ENCODE measurements at regions not wholly inside any gene's neighbourhood (a gene's known extent, or its start where the extent isn't known, plus 50 kb on each side); places are given as distances from the start of the nearest gene placed in this dataset.
"Not testable (repeated sequence)": the region's sequence is repeated elsewhere in the genome, so short reads cannot be mapped to it uniquely, and the experiment has no call there.

DNA sequence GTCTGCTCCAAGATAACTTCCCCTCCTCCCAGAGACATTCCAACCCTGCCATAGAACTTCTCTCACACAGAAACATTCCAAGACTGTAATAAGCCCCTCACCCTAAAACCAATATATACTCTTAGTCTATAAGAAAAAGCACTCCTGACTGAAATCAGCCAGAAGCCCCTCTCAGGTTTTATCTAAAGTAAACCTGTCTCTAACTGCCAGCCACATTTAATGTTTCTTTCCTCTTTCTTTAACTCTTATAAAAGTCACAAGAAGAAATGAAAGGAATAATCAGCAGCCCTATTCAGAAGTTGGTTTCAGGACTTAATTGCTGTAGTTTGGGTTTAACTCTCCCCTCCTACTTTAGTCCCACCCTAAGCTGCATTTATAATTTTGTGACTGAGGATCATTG, 165.0 kb upstream of the ZCCHC13 start:
- H3K36me3 Mint-ChIP-seq, result no peaks in the 10 kb centered on the region
- no peak for DNase-seq (ENCODE audit: low spot score in 2 of 2)
- no peak overlapping the region for H3K4me3 Mint-ChIP-seq
- no peaks in the 10 kb centered on the region for H3K9me3 Mint-ChIP-seq
- ATAC-seq, result no peak
- H3K27ac Mint-ChIP-seq, result no peak overlapping the region
- no peaks in the 10 kb centered on the region for H3K4me1 Mint-ChIP-seq

DNA sequence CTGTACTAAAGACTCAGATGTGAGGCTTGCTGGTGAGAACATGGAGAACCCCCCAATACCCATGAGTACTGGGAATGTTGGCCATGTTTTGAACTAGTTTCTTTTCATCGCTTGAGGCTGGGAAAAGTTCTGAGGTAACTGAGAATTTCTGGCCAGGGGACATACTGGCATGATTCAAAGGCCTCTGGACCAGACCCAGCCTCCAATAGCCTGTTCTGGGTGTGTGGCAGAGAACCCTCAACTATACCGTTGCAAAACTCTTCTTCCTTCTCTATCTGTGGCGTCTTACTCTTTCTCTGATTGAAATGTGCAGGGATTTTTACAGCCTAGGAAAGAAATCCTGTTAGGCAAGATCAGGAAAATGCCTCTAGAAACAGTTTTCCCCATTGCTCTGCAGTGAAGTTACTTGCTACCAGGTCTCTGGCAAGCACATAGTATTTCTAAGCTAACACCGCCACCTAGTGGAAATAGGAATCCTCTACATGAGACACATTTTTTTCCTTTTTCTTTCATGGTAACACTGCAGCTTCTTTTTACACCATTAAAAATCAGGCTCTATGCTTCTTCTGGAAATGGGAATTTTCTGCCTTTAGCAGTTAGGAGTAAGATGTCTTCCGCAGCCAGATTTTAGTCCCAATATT, 170.7 kb upstream of the ZCCHC13 start:
- Mint-ChIP-seq H3K4me3 (no peak overlapping the region), H3K36me3 (no peaks in the 10 kb centered on the region), H3K4me1 (no peaks in the 10 kb centered on the region), H3K9me3 (no peaks in the 10 kb centered on the region), H3K27ac (no peak overlapping the region)
- ATAC-seq (no peak), DNase-seq (ENCODE audit: low spot score in 2 of 2) (no peak)

DNA sequence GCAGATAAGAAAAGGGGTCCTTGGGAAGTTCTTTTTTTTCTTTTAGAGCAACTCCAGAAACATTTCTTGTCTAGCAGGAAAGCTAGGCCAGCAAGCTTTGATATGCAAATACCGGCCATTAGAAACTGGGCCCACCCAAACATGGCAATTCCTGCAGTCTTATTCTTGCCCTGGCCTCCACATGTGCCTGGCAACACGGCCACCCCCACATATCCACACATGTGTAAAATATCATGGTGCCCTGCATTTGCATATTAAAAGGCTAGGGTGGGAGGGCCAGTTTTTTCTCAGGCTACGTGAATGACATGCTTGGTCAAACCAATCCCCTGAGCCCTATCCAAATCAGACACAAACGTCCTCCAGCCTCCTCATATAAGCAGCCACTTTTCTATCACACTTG, 171.7 kb upstream of the ZCCHC13 start:
- H3K9me3 Mint-ChIP-seq, result no peaks in the 10 kb centered on the region
- H3K27ac Mint-ChIP-seq, result no peak overlapping the region
- H3K36me3 Mint-ChIP-seq, result no peaks in the 10 kb centered on the region
- DNase-seq (ENCODE audit: low spot score in 2 of 2) (no peak), ATAC-seq (no peak)
- no peaks in the 10 kb centered on the region for H3K4me1 Mint-ChIP-seq
- H3K4me3 Mint-ChIP-seq, result no peak overlapping the region

DNA sequence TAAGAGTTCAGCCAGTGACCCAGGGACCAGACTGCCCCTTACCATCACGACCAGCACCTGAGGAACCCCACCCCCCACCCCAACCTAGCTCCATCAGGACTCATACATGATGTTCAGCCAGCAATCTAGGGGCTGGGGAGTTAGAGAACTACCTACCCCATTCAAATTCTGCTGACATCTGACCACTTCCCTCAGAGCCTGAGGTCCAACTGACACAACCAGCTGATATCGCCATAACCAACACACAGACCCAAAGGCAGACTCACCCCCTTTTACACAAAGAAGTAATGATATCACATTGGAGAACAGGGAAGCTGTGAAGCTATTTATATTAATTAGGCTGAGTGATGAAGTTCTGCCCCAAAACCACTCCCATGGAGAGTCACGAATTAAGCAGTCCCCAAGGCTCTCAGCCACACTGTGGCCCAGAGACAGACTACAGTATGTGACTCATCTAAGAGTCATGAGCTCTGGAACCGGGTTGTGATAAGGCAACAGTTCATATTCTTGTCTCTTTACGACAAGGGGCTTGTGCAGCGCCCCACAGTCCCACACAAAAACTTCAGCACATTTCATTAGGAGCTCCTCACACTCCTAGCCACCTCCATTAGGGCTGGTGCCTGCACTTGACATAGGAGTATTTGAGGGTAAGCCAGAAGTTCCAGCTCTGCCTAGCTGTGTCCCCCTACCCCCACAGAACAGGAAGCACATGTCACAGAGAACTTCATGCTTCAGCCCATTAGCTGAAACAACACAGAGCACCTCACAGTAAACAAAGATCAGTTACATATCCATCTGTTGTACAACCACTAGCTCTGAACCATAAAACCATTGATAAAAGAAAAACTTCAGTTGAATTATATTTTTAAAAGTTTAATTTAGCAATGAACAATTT, 184.7 kb upstream of the ZCCHC13 start:
- peak; percentile 61 for ATAC-seq
- Mint-ChIP-seq H3K27ac (no peak overlapping the region), H3K36me3 (no peaks in the 10 kb centered on the region), H3K4me1 (no peaks in the 10 kb centered on the region), H3K4me3 (no peak overlapping the region), H3K9me3 (no peaks in the 10 kb centered on the region)
- no peak for DNase-seq (ENCODE audit: low spot score in 2 of 2)

DNA sequence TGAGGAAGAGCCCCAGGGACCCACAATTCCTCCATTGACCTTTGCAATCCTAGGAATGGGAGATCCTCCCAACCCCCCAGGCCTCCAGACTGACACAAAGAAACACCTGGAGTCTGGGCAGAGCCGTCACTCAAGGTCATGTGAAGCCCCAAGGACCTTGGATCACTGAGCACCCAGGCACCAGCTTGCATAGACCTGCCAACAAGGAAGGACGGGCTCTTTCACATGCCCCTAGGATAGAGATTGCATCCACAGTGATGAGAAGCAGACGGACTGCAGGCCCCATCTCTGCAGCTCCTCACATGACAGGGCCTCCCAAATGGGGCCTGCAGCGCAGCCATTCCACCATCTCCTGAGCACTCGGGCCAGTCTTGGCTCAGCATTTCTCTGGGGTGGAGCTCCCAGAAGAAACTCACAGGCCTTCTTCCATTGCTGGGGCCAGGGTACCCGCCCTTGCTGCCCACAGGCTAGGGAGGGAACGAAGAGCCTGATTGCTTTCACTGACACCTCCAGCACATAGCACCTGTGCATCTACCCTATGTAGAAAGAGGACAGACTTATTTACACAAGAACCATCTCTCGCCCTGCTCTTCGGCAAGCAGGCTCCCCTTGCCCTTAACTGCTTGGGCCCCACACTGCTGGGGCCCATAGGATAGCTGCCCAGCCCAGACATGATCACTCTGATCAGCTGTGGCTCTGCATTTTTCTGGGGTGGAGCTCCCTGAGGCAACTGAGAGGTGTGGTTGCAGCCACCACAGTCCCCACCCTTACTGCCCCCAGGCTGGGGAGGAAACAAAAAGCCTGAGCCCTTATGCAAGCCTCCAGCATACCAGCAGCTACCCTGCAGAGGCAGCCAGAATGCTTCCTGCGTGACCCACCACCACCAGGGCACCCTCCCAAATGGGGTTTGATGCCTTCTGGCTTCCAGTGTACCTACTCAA, 185.7 kb upstream of the ZCCHC13 start:
- no peak overlapping the region for H3K27ac Mint-ChIP-seq
- H3K4me3 Mint-ChIP-seq, result no peak overlapping the region
- H3K9me3 Mint-ChIP-seq, result no peaks in the 10 kb centered on the region
- DNase-seq (ENCODE audit: low spot score in 2 of 2) (no peak), ATAC-seq (no peak)
- no peaks in the 10 kb centered on the region for H3K36me3 Mint-ChIP-seq
- no peaks in the 10 kb centered on the region for H3K4me1 Mint-ChIP-seq

DNA sequence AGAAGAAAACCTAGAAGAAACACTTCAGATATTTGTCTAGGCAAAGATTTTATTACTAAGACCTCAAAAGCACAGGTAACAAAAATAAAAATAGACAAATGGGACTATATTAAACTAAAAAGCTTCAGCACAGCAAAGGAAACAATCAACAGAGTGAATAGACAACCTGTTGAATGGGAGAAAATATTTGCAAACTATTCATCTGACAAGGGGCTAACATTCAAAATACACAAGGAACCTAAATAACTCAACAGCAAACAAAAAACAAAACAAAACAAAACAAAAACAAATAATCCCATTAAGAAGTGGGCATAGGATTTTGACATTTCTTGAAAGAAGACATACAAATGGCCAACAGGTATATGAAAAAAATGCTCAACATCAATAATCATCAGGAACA, 192.7 kb upstream of the ZCCHC13 start:
- H3K27ac Mint-ChIP-seq, result no peak overlapping the region
- H3K36me3 Mint-ChIP-seq, result no peaks in the 10 kb centered on the region
- H3K9me3 Mint-ChIP-seq, result no peaks in the 10 kb centered on the region
- H3K4me3 Mint-ChIP-seq, result no peak overlapping the region
- no peak for DNase-seq (ENCODE audit: low spot score in 2 of 2)
- no peak for ATAC-seq
- no peaks in the 10 kb centered on the region for H3K4me1 Mint-ChIP-seq

DNA sequence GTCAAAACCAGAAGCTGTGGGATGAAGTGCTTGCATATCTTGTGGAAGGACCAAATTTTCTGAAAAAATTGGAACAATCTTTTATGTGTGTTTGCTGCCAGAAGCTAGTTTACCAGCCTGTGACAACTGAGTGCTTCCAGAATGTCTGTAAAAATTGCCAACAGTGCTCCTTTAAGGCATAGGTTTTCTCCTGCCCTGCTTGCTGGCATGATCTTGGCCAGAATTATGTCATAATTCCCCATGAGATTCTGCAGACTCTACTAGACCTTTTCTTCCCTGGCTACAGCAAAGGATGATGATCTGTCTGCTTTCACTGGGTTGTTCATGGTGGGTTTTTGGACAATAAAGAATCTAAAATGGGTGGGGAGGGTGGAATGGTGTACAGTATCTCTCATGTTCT, 196.3 kb upstream of the ZCCHC13 start:
- no peaks in the 10 kb centered on the region for H3K4me1 Mint-ChIP-seq

DNA sequence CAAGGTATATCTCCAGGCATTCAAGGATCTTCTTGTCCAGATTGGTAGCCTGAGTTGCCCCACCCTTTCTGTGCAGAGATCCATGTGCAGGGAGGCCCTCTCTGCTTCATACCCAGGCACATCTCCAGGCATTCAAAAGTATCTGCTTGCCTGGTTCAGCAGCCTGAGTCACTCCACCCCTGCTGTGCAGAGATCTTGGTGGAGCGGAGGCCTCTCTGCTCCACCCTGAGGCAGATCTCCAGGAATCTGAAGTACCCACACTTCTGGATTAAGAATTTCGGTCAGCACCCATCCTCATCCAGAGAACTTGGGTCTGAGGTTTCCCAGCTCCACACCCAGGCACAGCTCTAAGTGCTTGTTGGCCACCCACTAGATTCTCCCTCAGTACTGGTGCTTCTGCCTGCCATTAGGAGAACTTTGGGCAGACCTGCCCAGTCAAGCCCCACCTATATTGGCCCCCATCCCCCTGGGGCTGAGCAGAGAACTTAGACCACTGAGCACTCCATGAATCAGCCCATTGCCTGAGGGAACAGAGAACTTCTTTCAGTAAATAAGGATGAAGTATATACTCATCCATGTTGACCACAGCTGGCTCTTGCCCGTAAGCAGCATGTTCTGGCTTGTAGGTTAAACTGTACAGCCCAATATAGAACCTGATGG, 199.5 kb upstream of the ZCCHC13 start:
- no peaks in the 10 kb centered on the region for H3K4me1 Mint-ChIP-seq
- H3K27ac Mint-ChIP-seq, result no peak overlapping the region
- no peak for DNase-seq (ENCODE audit: low spot score in 2 of 2)
- no peaks in the 10 kb centered on the region for H3K36me3 Mint-ChIP-seq
- no peak overlapping the region for H3K4me3 Mint-ChIP-seq
- peaks cover 2% of the 10 kb centered on the region for H3K9me3 Mint-ChIP-seq
- ATAC-seq, result no peak

More for the DNA sequence above, 196.3 kb upstream of the ZCCHC13 start:
- no peak for ATAC-seq
- no peak for DNase-seq (ENCODE audit: low spot score in 2 of 2)
- Mint-ChIP-seq H3K9me3 (no peaks in the 10 kb centered on the region), H3K27ac (no peak overlapping the region), H3K36me3 (no peaks in the 10 kb centered on the region), H3K4me3 (no peak overlapping the region)

DNA sequence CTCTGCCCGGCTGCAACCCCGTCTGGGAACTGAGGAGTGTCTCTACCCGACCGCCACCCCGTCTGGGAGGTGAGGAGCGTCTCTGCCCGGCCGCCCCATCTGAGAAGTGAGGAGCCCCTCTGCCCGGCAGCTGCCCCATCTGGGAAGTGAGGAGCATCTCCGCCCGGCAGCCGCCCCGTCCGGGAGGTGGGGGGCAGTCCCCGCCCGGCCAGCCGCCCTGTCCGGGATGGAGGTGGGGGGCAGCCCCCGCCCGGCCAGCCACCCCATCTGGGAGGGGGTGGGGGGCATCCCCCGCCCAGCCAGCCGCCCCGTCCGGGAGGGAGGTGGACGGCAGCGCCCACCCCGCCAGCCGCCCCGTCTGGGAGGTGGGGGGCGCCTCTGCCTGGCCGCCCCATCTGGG, 205.6 kb upstream of the ZCCHC13 start:
- not testable (repeated sequence) for ATAC-seq; H3K36me3 Mint-ChIP-seq; H3K4me3 Mint-ChIP-seq; H3K9me3 Mint-ChIP-seq; H3K4me1 Mint-ChIP-seq; DNase-seq (ENCODE audit: low spot score in 2 of 2); H3K27ac Mint-ChIP-seq

DNA sequence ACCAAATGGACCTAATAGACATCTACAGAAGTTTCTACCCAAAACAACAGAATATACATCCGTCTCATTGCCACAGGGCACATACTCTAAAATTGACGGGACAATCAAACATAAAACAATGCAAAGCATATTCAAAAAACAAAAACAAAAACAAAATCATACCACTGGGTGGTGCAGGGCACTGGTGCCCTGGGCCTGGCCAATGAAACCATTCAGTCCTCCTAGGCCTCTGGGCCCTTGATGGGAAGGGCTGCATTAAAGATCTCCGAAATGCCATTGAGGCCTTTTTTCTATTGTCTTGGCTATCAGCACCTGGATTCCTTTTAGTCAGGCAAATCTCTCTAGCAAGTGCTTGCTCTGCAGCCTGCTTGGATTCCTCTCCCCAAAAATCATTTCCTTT, 213.9 kb upstream of the ZCCHC13 start:
- peaks cover 7% of the 10 kb centered on the region for H3K9me3 Mint-ChIP-seq
- no peak for ATAC-seq
- DNase-seq (ENCODE audit: low spot score in 2 of 2), result no peak
- no peaks in the 10 kb centered on the region for H3K36me3 Mint-ChIP-seq
- H3K27ac Mint-ChIP-seq, result no peak overlapping the region
- H3K4me3 Mint-ChIP-seq, result no peak overlapping the region
- H3K4me1 Mint-ChIP-seq, result no peaks in the 10 kb centered on the region

DNA sequence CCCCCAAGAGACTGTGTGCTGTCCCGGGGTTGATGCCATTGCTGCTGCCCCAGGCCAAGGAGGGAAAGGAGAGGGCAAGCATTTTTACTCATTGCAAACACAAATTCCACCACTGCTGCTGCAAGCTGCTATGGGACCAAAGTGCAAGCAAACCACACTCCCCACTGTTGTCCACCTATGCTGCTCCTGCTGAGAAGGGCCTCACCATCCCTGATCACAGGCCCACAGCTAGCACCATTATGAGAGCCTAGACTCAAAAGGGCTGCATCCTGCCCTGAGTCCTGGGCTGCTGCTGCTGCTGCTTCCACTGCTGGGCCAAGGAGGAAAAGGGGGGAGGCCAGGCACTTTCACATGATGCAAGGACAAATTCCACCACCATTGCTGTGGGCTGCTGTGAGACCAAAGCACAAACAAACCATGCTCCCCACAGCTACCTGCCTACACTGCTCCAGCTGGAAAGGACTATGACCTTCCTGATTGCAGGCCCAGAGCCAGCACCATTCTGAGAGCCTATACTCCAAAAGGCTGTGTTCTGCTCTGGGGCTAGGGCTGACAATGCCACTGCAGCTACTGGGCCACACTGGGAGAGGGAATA, 218.2 kb upstream of the ZCCHC13 start:
- H3K9me3 Mint-ChIP-seq, result peaks cover 7% of the 10 kb centered on the region
- no peak overlapping the region for H3K4me3 Mint-ChIP-seq
- DNase-seq (ENCODE audit: low spot score in 2 of 2) (no peak), ATAC-seq (no peak)
- H3K36me3 Mint-ChIP-seq, result no peaks in the 10 kb centered on the region
- H3K27ac Mint-ChIP-seq, result no peak overlapping the region
- no peaks in the 10 kb centered on the region for H3K4me1 Mint-ChIP-seq

DNA sequence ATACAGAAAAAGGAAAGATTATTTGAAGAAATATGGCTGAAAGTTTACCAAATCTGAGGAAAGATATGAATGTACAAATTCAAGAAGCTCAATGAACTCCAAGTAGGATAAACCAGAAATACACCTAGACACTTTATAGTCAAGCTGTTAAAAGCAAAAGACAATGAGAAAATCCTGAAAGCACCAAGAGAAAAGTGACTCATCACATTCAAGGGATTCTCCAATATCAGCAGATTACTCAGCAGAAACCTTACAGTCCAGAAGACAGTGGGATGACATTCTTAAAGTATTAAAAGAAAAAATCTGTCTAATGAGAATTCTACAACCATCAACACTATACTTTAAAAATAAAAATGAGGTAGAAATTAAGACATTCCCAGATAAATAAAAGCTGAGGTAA, 223.8 kb upstream of the ZCCHC13 start:
- DNase-seq (ENCODE audit: low spot score in 2 of 2) (no peak), ATAC-seq (no peak)
- Mint-ChIP-seq H3K4me3 (no peak overlapping the region), H3K36me3 (no peaks in the 10 kb centered on the region), H3K27ac (no peak overlapping the region), H3K4me1 (no peaks in the 10 kb centered on the region), H3K9me3 (peaks cover 12% of the 10 kb centered on the region)

DNA sequence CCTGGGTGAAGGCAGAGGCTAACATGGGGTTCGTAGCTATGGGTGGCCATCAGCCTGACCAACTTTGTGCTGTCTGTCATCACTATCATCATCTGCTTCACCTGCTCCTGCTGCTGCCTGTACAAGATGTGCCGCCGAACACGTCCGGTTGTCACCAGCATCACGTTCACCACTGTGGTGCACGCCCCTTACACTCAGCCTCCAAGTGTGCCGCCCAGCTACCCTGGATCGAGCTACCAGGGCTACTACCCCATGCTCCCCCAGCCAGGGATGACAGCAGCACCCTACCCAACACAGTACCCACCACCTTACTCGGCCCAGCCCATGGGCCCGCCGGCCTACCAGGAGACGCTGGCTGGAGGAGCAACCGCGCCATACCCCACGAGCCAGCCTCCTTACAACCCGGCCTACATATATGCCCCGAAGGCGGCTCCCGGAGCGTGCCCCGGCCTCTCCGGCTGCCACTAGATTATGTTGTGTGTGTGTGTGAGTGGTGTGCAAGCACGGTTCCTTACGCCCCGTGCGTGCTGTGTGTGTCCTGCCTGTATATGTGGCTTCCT, 213.4 kb upstream of the XIST start:
- DNase-seq (ENCODE audit: low spot score in 2 of 2), result no peak
- H3K9me3 Mint-ChIP-seq, result peaks cover 7% of the 10 kb centered on the region
- no peaks in the 10 kb centered on the region for H3K36me3 Mint-ChIP-seq
- H3K4me1 Mint-ChIP-seq, result no peaks in the 10 kb centered on the region
- no peak overlapping the region for H3K27ac Mint-ChIP-seq
- H3K4me3 Mint-ChIP-seq, result no peak overlapping the region
- no peak for ATAC-seq

DNA sequence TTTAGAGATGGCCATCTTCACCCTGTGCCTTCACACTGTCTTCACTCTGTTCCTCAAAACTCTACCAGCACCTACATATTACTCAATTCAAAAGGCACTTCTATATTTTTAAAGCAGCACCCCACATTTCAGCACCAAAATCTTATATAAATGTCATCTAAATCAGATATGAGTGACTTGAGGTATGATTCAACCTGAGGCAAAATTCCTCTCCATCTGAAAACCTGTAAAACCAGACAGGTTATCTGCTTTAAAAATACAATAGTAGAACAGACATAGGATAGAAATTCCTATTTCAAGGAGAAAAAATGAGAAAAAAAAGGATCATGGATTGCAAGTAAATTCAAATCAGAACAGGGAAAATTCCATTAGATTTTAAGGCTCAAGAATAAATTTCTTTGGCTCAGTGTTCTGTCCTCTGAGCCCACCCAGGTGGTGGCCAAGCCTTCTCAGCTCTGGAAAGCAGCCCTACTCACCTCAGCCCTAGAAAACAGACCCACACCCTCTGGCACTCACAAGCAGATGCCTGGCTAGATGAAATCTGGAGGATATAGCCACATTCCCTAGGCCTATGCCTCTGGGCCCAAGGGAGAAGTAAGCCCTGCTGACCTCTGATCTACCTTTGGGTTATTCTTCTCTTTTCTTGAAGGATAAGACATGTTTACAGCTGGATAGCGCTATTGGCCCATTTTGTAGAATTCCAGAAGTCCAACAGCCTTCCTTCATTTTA, 211.1 kb upstream of the XIST start:
- peaks cover 6% of the 10 kb centered on the region for H3K9me3 Mint-ChIP-seq
- no peaks in the 10 kb centered on the region for H3K36me3 Mint-ChIP-seq
- H3K4me3 Mint-ChIP-seq, result no peak overlapping the region
- DNase-seq (ENCODE audit: low spot score in 2 of 2), result no peak
- H3K27ac Mint-ChIP-seq, result no peak overlapping the region
- no peak for ATAC-seq
- H3K4me1 Mint-ChIP-seq, result no peaks in the 10 kb centered on the region
